ENCODE measurements at regions not wholly inside any gene's neighbourhood (a gene's known extent, or its start where the extent isn't known, plus 50 kb on each side); places are given as distances from the start of the nearest gene placed in this dataset.

GRCh38 chr13:72412481-72412880 is 314.9 kb downstream of the MZT1 start:
- TF ChIP-seq CTCF (IDR thresholded peaks at IDR 0.05 in 2 of 3, conservative IDR thresholded peaks at IDR 0.05 in 1 of 3; ENCODE audit: borderline replicate concordance in 1 of 3, insufficient read depth in 1 of 3, low read depth in 2 of 3, low read length in 2 of 3) (no peak), TCF7L2 (IDR thresholded peaks at IDR 0.05; ENCODE audit: borderline replicate concordance, extremely low read depth, insufficient read depth, insufficient read length) (no peak), YY1 (IDR thresholded peaks at IDR 0.05; ENCODE audit: extremely low read depth, insufficient replicate concordance, low read depth, low read length) (no peak), JUND (IDR thresholded peaks at IDR 0.05) (no peak)
